ENCODE measurements at regions not wholly inside any gene's neighbourhood (a gene's known extent, or its start where the extent isn't known, plus 50 kb on each side); places are given as distances from the start of the nearest gene placed in this dataset.

- no peak for DNase-seq
- Histone ChIP-seq H2AFZ (ENCODE audit: insufficient read depth, low read depth, low read length, poor library complexity, severe bottlenecking) (no peak overlapping the region), H3K36me3 (replicated peaks in 1 of 2; ENCODE audit: control insufficient read depth in 1 of 2, insufficient read depth in 2 of 2, low read length in 2 of 2) (no peaks in the 10 kb centered on the region), H3K4me3 (replicated peaks in 1 of 3; ENCODE audit: low read depth in 2 of 3, low read length in 3 of 3) (no peak overlapping the region), H3K9me3 (replicated peaks in 1 of 2; ENCODE audit: control insufficient read depth in 1 of 2, insufficient read depth in 1 of 2, low read length in 2 of 2) (peaks cover 0 to 11% of the 10 kb centered on the region in 2 donors), H3K4me1 (ENCODE audit: control insufficient read depth in 1 of 2, insufficient read depth in 2 of 2, low read length in 2 of 2) (no peaks in the 10 kb centered on the region), H4K20me1 (ENCODE audit: insufficient read depth, low read length) (no peaks in the 10 kb centered on the region), H3K4me2 (replicated peaks; ENCODE audit: extremely low read depth, low read length, poor library complexity, severe bottlenecking) (no peak overlapping the region), H3K9ac (ENCODE audit: insufficient read depth, low read length, poor library complexity, severe bottlenecking) (no peak overlapping the region), H3K27ac (ENCODE audit: low read depth in 1 of 2, low read length in 2 of 2) (no peak overlapping the region), H3K79me2 (ENCODE audit: insufficient read depth, low read length) (no peaks in the 10 kb centered on the region), H3K27me3 (ENCODE audit: control insufficient read depth in 2 of 2, insufficient read depth in 2 of 2, low read length in 2 of 2) (no peaks in the 10 kb centered on the region)
- 95% methylated on average over 9 of the region's 10 CpGs for WGBS (ENCODE audit: insufficient coverage)
- Mint-ChIP-seq H3K27ac (no peak overlapping the region), H3K9me3 (peaks cover 0 to 13% (median 5%) of the 10 kb centered on the region in 7 donors), H3K27me3 (ENCODE audit: low read depth in 3 of 3) (peaks cover 0 to 1% (median 0%) of the 10 kb centered on the region in 3 donors), H3K36me3 (no peaks in the 10 kb centered on the region), H3K4me1 (no peaks in the 10 kb centered on the region), H3K4me3 (no peak overlapping the region)
- TF ChIP-seq CTCF (IDR thresholded peaks at IDR 0.05): no peak
- intact Hi-C loops (cut with micrococcal nuclease): no loop called here
Observed at GRCh38 chr1:81337226-81337625, 463.5 kb upstream of the ADGRL2 start.

- no peak overlapping the region for H2AFZ ChIP-seq (ENCODE audit: insufficient read depth, low read depth, low read length, poor library complexity, severe bottlenecking)
- WGBS (ENCODE audit: insufficient coverage): no CpG with 5 or more reads among the region's 2 CpGs
- no peak overlapping the region for H3K4me3 Mint-ChIP-seq
- H3K4me1 Mint-ChIP-seq: no peaks in the 10 kb centered on the region
- H3K4me2 ChIP-seq (replicated peaks; ENCODE audit: extremely low read depth, low read length, poor library complexity, severe bottlenecking): no peak overlapping the region
- H3K9me3 ChIP-seq (replicated peaks in 1 of 2; ENCODE audit: control insufficient read depth in 1 of 2, insufficient read depth in 1 of 2, low read length in 2 of 2): peaks cover 0 to 11% of the 10 kb centered on the region in 2 donors
- H3K9ac ChIP-seq (ENCODE audit: insufficient read depth, low read length, poor library complexity, severe bottlenecking): no peak overlapping the region
- intact Hi-C loops (cut with micrococcal nuclease): no loop called here
- H3K27ac Mint-ChIP-seq: no peak overlapping the region
- H3K27ac ChIP-seq (ENCODE audit: low read depth in 1 of 2, low read length in 2 of 2): no peak overlapping the region
- H3K4me1 ChIP-seq (ENCODE audit: control insufficient read depth in 1 of 2, insufficient read depth in 2 of 2, low read length in 2 of 2): no peaks in the 10 kb centered on the region
- no peaks in the 10 kb centered on the region for H3K27me3 ChIP-seq (ENCODE audit: control insufficient read depth in 2 of 2, insufficient read depth in 2 of 2, low read length in 2 of 2)
- H3K36me3 Mint-ChIP-seq: no peaks in the 10 kb centered on the region
- H3K4me3 ChIP-seq (replicated peaks in 1 of 3; ENCODE audit: low read depth in 2 of 3, low read length in 3 of 3): no peak overlapping the region
- H3K79me2 ChIP-seq (ENCODE audit: insufficient read depth, low read length): no peaks in the 10 kb centered on the region
- H3K27me3 Mint-ChIP-seq (ENCODE audit: low read depth in 3 of 3): peaks cover 0 to 1% (median 0%) of the 10 kb centered on the region in 3 donors
- DNase-seq: no peak
- H3K9me3 Mint-ChIP-seq: peaks cover 0 to 13% (median 5%) of the 10 kb centered on the region in 7 donors
- H3K36me3 ChIP-seq (replicated peaks in 1 of 2; ENCODE audit: control insufficient read depth in 1 of 2, insufficient read depth in 2 of 2, low read length in 2 of 2): no peaks in the 10 kb centered on the region
- no peak for TF ChIP-seq CTCF (IDR thresholded peaks at IDR 0.05)
- H4K20me1 ChIP-seq (ENCODE audit: insufficient read depth, low read length): no peaks in the 10 kb centered on the region
Observed at GRCh38 chr1:81335876-81336275, 464.9 kb upstream of the ADGRL2 start.
